GM10266 (cell line): ENCODE measurements at regions not wholly inside any gene's neighbourhood (a gene's known extent, or its start where the extent isn't known, plus 50 kb on each side); places are given as distances from the start of the nearest gene placed in this dataset.
"Not testable (repeated sequence)": the region's sequence is repeated elsewhere in the genome, so short reads cannot be mapped to it uniquely, and the experiment has no call there.

ENCODE experiments used
- DNase-seq: peaks from one replicate; pipeline ENCODE4 v3.0.0; 2012; ENCODE audit errors: extremely low spot score
- TF ChIP-seq, protein P1 (sequence below): IDR thresholded peaks from 2 replicates; pipeline ENCODE4 v1.5.1; 2012; ENCODE audit warnings: mild to moderate bottlenecking, low read depth; ENCODE audit not compliant: control insufficient read depth, insufficient read depth; ENCODE audit errors: missing control alignments

DNA sequence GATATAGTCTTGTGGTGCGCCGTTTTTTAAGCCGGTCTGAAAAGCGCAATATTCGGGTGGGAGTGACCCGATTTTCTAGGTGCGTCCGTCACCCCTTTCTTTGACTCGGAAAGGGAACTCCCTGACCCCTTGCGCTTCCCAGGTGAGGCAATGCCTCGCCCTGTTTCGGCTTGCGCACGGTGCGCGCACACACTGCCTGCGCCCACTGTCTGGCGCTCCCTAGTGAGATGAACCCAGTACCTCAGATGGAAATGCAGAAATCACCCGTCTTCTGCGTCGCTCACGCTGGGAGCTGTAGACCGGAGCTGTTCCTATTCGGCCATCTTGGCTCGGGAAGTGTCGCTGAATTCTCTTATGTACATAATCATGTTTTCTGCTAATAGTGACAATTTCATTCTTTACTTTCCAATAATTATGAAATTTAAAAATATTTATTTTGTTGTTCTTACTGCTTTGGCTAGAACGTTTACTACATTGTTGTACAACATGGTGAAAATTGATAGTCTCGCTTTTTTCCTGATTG lies 61.2 kb upstream of the MINDY3 start:
- DNase-seq: not testable (repeated sequence)

DNA sequence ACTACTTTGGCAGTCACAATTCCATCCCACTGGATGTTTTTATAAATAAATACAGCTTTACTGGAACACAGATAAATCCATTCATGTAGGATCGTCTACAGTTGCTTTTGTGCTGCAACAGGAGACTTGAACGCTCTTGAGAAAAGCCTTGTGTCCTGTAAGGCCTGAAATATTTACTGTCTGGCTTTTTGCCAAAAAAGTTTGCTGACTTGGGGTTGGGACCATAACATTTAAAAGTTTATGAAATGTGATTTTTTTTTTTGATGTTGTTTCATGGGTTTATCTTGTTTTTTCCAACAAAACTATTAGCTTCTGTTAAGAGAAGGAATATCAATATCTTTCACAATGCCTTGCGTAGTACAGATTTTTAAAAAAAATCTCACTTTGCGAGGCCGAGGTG lies 71.1 kb upstream of the MINDY3 start:
- DNase-seq: no peak
- TF ChIP-seq, protein P1, sequence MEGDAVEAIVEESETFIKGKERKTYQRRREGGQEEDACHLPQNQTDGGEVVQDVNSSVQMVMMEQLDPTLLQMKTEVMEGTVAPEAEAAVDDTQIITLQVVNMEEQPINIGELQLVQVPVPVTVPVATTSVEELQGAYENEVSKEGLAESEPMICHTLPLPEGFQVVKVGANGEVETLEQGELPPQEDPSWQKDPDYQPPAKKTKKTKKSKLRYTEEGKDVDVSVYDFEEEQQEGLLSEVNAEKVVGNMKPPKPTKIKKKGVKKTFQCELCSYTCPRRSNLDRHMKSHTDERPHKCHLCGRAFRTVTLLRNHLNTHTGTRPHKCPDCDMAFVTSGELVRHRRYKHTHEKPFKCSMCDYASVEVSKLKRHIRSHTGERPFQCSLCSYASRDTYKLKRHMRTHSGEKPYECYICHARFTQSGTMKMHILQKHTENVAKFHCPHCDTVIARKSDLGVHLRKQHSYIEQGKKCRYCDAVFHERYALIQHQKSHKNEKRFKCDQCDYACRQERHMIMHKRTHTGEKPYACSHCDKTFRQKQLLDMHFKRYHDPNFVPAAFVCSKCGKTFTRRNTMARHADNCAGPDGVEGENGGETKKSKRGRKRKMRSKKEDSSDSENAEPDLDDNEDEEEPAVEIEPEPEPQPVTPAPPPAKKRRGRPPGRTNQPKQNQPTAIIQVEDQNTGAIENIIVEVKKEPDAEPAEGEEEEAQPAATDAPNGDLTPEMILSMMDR: no peak

DNA sequence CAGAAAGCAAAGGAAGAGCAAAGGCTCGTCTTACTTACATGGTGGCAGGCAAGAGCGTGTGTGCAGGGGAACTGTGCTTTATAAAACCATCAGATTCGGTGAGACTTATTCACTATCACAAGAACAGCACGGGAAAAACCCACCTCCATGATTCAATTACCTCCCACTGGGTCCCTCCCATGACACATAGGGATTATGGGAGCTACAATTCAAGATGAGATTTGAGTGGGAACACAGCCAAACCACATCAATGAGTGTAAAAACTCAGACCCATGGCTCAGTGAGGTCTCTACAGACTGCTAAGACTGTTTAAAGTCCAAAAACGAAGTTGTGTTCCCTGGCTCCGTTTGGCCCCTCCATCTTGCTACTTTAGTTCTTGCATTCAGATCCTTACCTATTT lies 79.2 kb upstream of the MINDY3 start:
- not testable (repeated sequence) for DNase-seq

DNA sequence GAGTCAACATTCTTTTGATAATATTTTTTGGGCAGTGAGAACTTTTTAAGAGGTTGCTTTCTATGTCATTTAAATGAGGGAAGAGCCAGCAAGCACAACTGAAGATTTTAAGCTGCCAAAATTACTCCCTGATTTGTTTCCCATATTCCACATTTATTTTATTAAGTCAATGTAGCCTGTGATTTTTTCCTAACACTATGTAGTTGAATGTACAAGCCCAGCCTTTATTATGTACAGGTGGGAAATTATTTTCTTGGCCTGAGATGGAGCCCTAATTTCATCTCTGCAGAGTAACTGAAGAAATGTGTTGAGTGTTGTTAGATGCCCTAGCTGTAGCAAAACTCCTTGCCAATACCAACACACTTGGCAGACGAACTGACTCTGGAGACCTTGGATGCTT lies 83.1 kb upstream of the MINDY3 start:
- DNase-seq: no peak
- TF ChIP-seq, protein P1: no peak

DNA sequence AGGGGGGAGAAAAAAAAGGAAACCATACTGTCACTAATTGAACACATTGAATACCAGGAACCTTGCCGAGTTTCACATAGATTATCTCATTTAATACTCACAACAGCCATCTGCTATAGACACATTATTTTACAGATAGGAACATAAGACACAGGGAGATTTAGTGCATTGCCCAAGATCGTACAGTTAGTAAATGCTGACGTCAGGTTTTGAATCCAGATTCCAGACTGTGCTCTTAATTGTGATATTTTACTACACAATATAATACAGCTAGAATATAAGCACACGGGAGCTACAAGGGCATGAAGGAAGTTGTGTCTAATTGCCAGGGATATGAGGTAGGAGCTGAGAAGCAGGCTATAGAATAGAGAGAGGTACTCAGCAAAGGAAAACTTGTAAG lies 93.9 kb upstream of the MINDY3 start:
- TF ChIP-seq, protein P1: no peak
- no peak for DNase-seq

DNA sequence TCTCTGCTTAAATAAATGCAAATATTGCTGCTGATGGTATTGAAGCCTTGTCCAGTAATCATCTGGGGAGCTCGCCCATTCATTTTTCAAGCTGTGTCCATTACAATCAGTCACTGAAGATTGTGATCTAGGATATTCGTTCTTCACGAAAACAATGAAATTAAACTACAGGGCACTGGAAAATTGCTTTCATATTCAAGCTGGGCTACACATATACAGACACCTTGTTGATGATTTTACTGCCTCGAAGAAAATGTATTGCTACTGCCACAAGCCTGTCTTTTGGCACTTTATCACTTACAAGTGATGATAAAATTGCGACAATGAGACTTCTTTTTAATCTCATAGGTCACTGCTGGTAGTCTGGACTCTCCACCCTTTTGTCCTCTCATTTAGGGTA lies 100.0 kb upstream of the MINDY3 start:
- no peak for DNase-seq
- TF ChIP-seq, protein P1: no peak

DNA sequence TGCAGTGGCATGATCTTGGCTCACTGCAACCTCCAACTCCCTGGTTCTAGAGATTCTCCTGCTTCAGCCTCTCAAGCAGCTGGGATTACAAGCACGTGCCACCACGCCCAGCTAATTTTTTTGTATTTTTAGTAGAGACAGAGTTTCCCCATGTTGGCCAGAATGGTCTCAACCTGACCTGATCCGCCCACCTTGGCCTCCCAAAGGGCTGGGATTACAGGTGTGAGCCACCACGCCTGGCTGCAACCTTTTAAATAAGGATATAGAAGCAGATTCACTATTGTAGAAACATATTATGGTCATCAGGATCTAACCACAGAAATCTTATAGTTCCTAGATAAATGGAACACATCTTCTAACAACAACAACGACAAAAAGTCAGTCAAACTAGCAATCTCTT lies 112.4 kb upstream of the MINDY3 start:
- DNase-seq: not testable (repeated sequence)

DNA sequence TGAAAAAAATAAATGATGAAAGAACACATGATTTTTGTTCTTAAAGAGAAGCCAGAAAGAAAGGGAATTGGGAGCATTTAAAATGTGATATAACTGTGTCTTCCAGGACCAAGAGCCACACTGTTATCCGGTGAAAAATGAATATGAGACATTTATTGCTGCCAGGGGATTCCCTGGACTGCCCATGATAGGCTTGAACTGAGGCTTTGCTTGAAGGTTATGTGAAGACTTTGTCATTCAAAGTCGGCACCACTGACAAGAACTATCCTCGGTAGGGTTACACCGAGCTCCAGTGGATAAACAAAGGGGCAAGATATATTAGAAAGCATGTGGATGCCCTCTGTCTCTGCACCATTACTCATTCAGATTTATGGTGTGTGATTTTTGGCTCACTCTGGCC lies 125.4 kb upstream of the MINDY3 start:
- DNase-seq: no peak
- TF ChIP-seq, protein P1: no peak

DNA sequence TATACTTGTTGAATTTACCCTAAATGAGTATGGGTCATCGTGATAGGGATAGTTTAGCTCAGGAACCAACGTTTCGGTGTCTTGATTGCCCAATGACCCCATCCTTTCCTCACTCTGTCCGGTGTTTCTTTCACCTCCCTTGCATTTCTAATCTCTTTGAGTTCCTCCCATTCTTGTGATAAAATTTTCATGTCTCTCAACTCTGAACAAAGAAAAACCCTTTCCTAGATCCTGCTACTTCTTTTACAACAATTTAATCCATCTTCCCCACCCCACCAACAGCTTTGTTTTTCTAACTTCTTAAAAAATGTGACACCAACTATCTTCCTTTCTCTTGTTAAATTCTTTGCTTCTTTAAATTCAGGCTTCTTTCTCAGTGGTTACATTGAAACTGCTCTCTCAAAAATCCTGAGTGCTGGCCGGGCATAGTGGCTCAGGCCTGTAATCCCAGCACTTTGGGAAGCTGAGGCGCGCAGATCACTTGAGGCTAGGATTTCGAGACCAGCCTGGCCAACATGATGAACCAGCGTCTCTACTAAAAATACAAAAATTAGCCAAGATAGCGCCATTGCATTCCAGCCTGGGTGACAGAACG lies 130.3 kb upstream of the MINDY3 start:
- TF ChIP-seq, protein P1: no peak
- DNase-seq: no peak
